IMR-90 (cell line): ENCODE measurements at regions not wholly inside any gene's neighbourhood (a gene's known extent, or its start where the extent isn't known, plus 50 kb on each side); places are given as distances from the start of the nearest gene placed in this dataset.

Source experiments
- ATAC-seq: fragments of 200-7000 bp; cut with Tn5 transposase; 2 replicates; pipeline ENCODE4 v1.9.1; 2020; ENCODE audit warnings: low read depth, mild to moderate bottlenecking, moderate library complexity
- BruUV-seq: library from RNA; stranded (reverse); fragments of 400-500 nt; replicated peaks from 2 replicates; lab custom pipeline; 2021; lab: Mats Ljungman, UMichigan
- CTCF ChIA-PET: fragments of 300-600 bp; formaldehyde crosslinking; extraction: SDS; loops from one replicate; lab custom pipeline; 2021; ENCODE audit warnings: antibody characterized with exemption; lab: Yijun Ruan, JAX
- POLR2A ChIA-PET: fragments of 300-600 bp; sonication (Branson Sonifier 250); formaldehyde crosslinking; loops from one replicate; lab custom pipeline; 2022; ENCODE audit warnings: antibody characterized with exemption; ENCODE audit not compliant: unreplicated experiment; lab: Charles Lee
- DNase-seq: peaks from one replicate; pipeline ENCODE4 v3.0.0; 2013
- H2AFZ ChIP-seq: replicated peaks from 2 replicates; pipeline ENCODE3; 2013; ENCODE audit warnings: low read length, mild to moderate bottlenecking; ENCODE audit not compliant: poor library complexity
- H2AK5ac ChIP-seq: 2 replicates; pipeline ENCODE4 v1.6.1; 2013; ENCODE audit warnings: low read depth, low read length, inconsistent platforms
- H2AK9ac ChIP-seq: replicated peaks from 2 replicates; pipeline ENCODE3; 2013; ENCODE audit warnings: mild to moderate bottlenecking, low read depth, low read length, moderate library complexity; ENCODE audit not compliant: poor library complexity
- H2BK120ac ChIP-seq: 2 replicates; pipeline ENCODE4 v1.6.1; 2013; ENCODE audit warnings: low read depth, low read length, inconsistent platforms
- H2BK15ac ChIP-seq: 3 replicates; pipeline ENCODE4 v1.6.1; 2013; ENCODE audit warnings: low read depth, low read length, inconsistent platforms
- H2BK20ac ChIP-seq: 2 replicates; pipeline ENCODE4 v1.6.1; 2013; ENCODE audit warnings: low read depth, mild to moderate bottlenecking, inconsistent platforms, low read length, moderate library complexity
- H2BK5ac ChIP-seq: 2 replicates; pipeline ENCODE4 v1.6.1; 2013; ENCODE audit warnings: mild to moderate bottlenecking, low read depth, low read length, inconsistent platforms; ENCODE audit not compliant: poor library complexity, severe bottlenecking
- H3K14ac ChIP-seq: replicated peaks from 2 replicates; pipeline ENCODE4 v1.6.1; 2013; ENCODE audit warnings: low read depth, low read length, inconsistent platforms
- H3K18ac ChIP-seq: 2 replicates; pipeline ENCODE4 v1.6.1; 2013; ENCODE audit warnings: low read depth, low read length, control low read depth
- H3K23ac ChIP-seq: 2 replicates; pipeline ENCODE4 v1.6.1; 2013; ENCODE audit warnings: low read depth, low read length, inconsistent platforms
- H3K27ac ChIP-seq: 2 replicates; pipeline ENCODE4 v1.5.1; 2013; ENCODE audit warnings: mild to moderate bottlenecking, control low read depth, low read length; ENCODE audit not compliant: insufficient read depth
- H3K27me3 ChIP-seq: 2 replicates; pipeline ENCODE4 v1.6.1; 2013; ENCODE audit warnings: low read length; ENCODE audit not compliant: control insufficient read depth, insufficient read depth
- H3K36me3 ChIP-seq: 2 replicates; pipeline ENCODE4 v1.6.1; 2013; ENCODE audit warnings: low read length, mixed read lengths; ENCODE audit not compliant: control insufficient read depth, insufficient read depth
- H3K4ac ChIP-seq: 2 replicates; pipeline ENCODE4 v1.6.1; 2013; ENCODE audit warnings: low read depth, low read length, inconsistent platforms
- H3K4me1 ChIP-seq: 2 replicates; pipeline ENCODE4 v1.6.1; 2013; ENCODE audit warnings: low read length, mixed read lengths; ENCODE audit not compliant: control insufficient read depth, insufficient read depth
- H3K4me2 ChIP-seq: 2 replicates; pipeline ENCODE4 v1.6.1; 2013; ENCODE audit warnings: low read depth, mild to moderate bottlenecking, control low read depth, low read length, moderate library complexity
- H3K4me3 ChIP-seq: 2 replicates; pipeline ENCODE4 v1.5.1; 2013; ENCODE audit warnings: low read depth, mild to moderate bottlenecking, control low read depth, low read length, moderate library complexity; ENCODE audit not compliant: insufficient read depth
- H3K56ac ChIP-seq: 2 replicates; pipeline ENCODE4 v1.6.1; 2013; ENCODE audit warnings: low read length, inconsistent platforms; ENCODE audit not compliant: insufficient read depth; ENCODE audit errors: extremely low read depth
- H3K79me1 ChIP-seq, 2 experiments: 2 replicates each; pipeline ENCODE4 v1.6.1; 2013; ENCODE audit warnings: low read length in 2 of 2, inconsistent platforms in 1 of 2, low read depth in 1 of 2
- H3K9ac ChIP-seq: 2 replicates; pipeline ENCODE4 v1.6.1; 2013; ENCODE audit warnings: low read depth, low read length, control low read depth
- H3K9me1 ChIP-seq: 2 replicates; pipeline ENCODE4 v1.6.1; 2013; ENCODE audit warnings: low read length, inconsistent platforms; ENCODE audit not compliant: insufficient read depth
- H3K9me3 ChIP-seq: 2 replicates; pipeline ENCODE4 v1.6.1; 2013; ENCODE audit warnings: low read length; ENCODE audit not compliant: control insufficient read depth, insufficient read depth
- H4K20me1 ChIP-seq: 2 replicates; pipeline ENCODE4 v1.6.1; 2013; ENCODE audit warnings: low read length, inconsistent platforms; ENCODE audit not compliant: insufficient read depth
- H4K5ac ChIP-seq: 2 replicates; pipeline ENCODE4 v1.6.1; 2013; ENCODE audit warnings: mild to moderate bottlenecking, low read depth, low read length, control low read depth
- H4K8ac ChIP-seq, 2 experiments: 2 replicates each; pipeline ENCODE4 v1.6.1; 2013; ENCODE audit warnings: low read depth in 2 of 2, low read length in 2 of 2, control low read depth in 1 of 2, inconsistent platforms in 1 of 2
- H4K91ac ChIP-seq: 2 replicates; pipeline ENCODE4 v1.6.1; 2013; ENCODE audit warnings: low read depth, low read length, inconsistent platforms; ENCODE audit not compliant: insufficient read depth
- BHLHE40 ChIP-seq: fragments of 150-350 bp; IDR thresholded peaks from 2 replicates; pipeline ENCODE4 v1.6.1; 2016; ENCODE audit warnings: mild to moderate bottlenecking, low read depth, low read length
- CEBPB ChIP-seq: IDR thresholded peaks from 2 replicates; pipeline ENCODE4 v1.6.1; 2012; ENCODE audit warnings: low read depth, low read length, improper control_type of control experiment
- CHD1 ChIP-seq: IDR thresholded peaks from 2 replicates; pipeline ENCODE4 v1.6.1; 2012; ENCODE audit warnings: low read depth, low read length, improper control_type of control experiment
- CTCF ChIP-seq: conservative IDR thresholded peaks from 2 replicates; pipeline ENCODE4 v1.5.1; 2012; ENCODE audit warnings: mild to moderate bottlenecking, low read depth, low read length, improper control_type of control experiment
- ELK1 ChIP-seq: fragments of 150-350 bp; IDR thresholded peaks from 2 replicates; pipeline ENCODE4 v1.6.1; 2016; ENCODE audit warnings: low read depth, mild to moderate bottlenecking, low read length, moderate library complexity, borderline replicate concordance
- FOS ChIP-seq: fragments of 150-350 bp; IDR thresholded peaks from 2 replicates; pipeline ENCODE4 v1.6.1; 2016; ENCODE audit warnings: low read depth, low read length
- MAFK ChIP-seq: IDR thresholded peaks from 2 replicates; pipeline ENCODE4 v1.6.1; 2012; ENCODE audit warnings: low read depth, low read length, improper control_type of control experiment
- MAZ ChIP-seq: IDR thresholded peaks from 2 replicates; pipeline ENCODE4 v1.6.1; 2012; ENCODE audit warnings: low read depth, mild to moderate bottlenecking, low read length, improper control_type of control experiment, moderate library complexity, borderline replicate concordance
- MXI1 ChIP-seq: IDR thresholded peaks from 2 replicates; pipeline ENCODE4 v1.6.1; 2012; ENCODE audit warnings: low read depth, mild to moderate bottlenecking, low read length, moderate library complexity, borderline replicate concordance
- NFE2L2 ChIP-seq: fragments of 150-350 bp; IDR thresholded peaks from 2 replicates; pipeline ENCODE4 v1.6.1; 2016; ENCODE audit warnings: low read depth, mild to moderate bottlenecking, low read length
- POLR2A ChIP-seq: IDR thresholded peaks from 2 replicates; pipeline ENCODE4 v1.6.1; 2012; ENCODE audit warnings: mild to moderate bottlenecking, low read depth, low read length
- RAD21 ChIP-seq: IDR thresholded peaks from 2 replicates; pipeline ENCODE4 v1.6.1; 2012; ENCODE audit warnings: low read length, improper control_type of control experiment
- RCOR1 ChIP-seq: IDR thresholded peaks from 2 replicates; pipeline ENCODE4 v1.6.1; 2012; ENCODE audit warnings: mild to moderate bottlenecking, low read length, improper control_type of control experiment; ENCODE audit not compliant: insufficient replicate concordance
- RFX5 ChIP-seq: IDR thresholded peaks from 2 replicates; pipeline ENCODE4 v1.8.0; 2012; ENCODE audit warnings: low read depth, mild to moderate bottlenecking, low read length, moderate library complexity
- SMC3 ChIP-seq: fragments of 150-350 bp; IDR thresholded peaks from 2 replicates; pipeline ENCODE4 v1.6.1; 2016; ENCODE audit warnings: low read depth, mild to moderate bottlenecking, antibody characterized with exemption, low read length, moderate library complexity
- USF2 ChIP-seq: fragments of 150-350 bp; IDR thresholded peaks from 2 replicates; pipeline ENCODE4 v1.6.1; 2017; ENCODE audit warnings: mild to moderate bottlenecking, antibody characterized with exemption, low read length, low read depth
- dilution Hi-C: fragments of 300-500 bp; cut with HindIII; formaldehyde crosslinking; loops from one replicate; pipeline ENCODE4 v1.14.3; 2018; ENCODE audit warnings: low sequenced_read_pairs; ENCODE audit not compliant: unreplicated experiment
- in situ Hi-C: fragments of 300-500 bp; cut with MboI; formaldehyde crosslinking; loops from 3 replicates; pipeline ENCODE4 v1.14.3; 2019; ENCODE audit warnings: low sequenced_read_pairs, inconsistent platforms, mixed read lengths
- intact Hi-C: fragments of 100-400 bp; cut with micrococcal nuclease; formaldehyde crosslinking; loops from 2 replicates; pipeline ENCODE4 v1.10.0; 2022

GRCh38 chr3:103690536-103690935 is 1255.7 kb downstream of the ZPLD1 start:
- BruUV-seq, result no TSS peak
- Histone ChIP-seq H3K9me1 (no peaks in the 10 kb centered on the region), H3K27ac (no peak overlapping the region), H4K91ac (no peak overlapping the region), H2AK5ac (no peak overlapping the region), H3K27me3 (no peaks in the 10 kb centered on the region), H3K36me3 (no peaks in the 10 kb centered on the region), H3K79me1 (no peaks in the 10 kb centered on the region), H2AFZ (no peak overlapping the region), H4K20me1 (no peaks in the 10 kb centered on the region), H2BK20ac (no peak overlapping the region), H2BK15ac (no peak overlapping the region), H4K8ac (no peak overlapping the region), H3K9me3 (no peaks in the 10 kb centered on the region), H3K23ac (no peak overlapping the region), H3K18ac (no peak overlapping the region), H3K4me1 (no peaks in the 10 kb centered on the region), H3K4me2 (no peak overlapping the region), H2BK120ac (no peak overlapping the region), H2BK5ac (no peak overlapping the region), H4K5ac (no peak overlapping the region), H3K9ac (no peak overlapping the region), H3K14ac (no peak overlapping the region), H3K4ac (no peak overlapping the region), H2AK9ac (no peak overlapping the region), H3K4me3 (no peak overlapping the region), H3K56ac (no peak overlapping the region)
- DNase-seq (no peak), ATAC-seq (no peak)
- POLR2A ChIA-PET, result no interaction called here
- CTCF ChIA-PET, result no interaction called here
- intact Hi-C loops (no loop called here), in situ Hi-C loops (no loop called here), dilution Hi-C loops (no loop called here)
- TF ChIP-seq SMC3, result no peak
- TF ChIP-seq FOS, result no peak
- TF ChIP-seq NFE2L2, result no peak
- no peak for TF ChIP-seq MXI1
- no peak for TF ChIP-seq CTCF
- TF ChIP-seq ELK1, result no peak
- no peak for TF ChIP-seq RCOR1
- no peak for TF ChIP-seq RAD21
- no peak for TF ChIP-seq MAZ
- no peak for TF ChIP-seq MAFK
- no peak for TF ChIP-seq RFX5
- no peak for TF ChIP-seq CHD1
- TF ChIP-seq POLR2A, result no peak
- no peak for TF ChIP-seq CEBPB
- TF ChIP-seq BHLHE40, result no peak
- no peak for TF ChIP-seq USF2
